GM19438 (cell line): ENCODE measurements at regions not wholly inside any gene's neighbourhood (a gene's known extent, or its start where the extent isn't known, plus 50 kb on each side); places are given as distances from the start of the nearest gene placed in this dataset.

ENCODE experiments used
- ATAC-seq: cut with Tn5 transposase; IDR thresholded peaks from one replicate; pipeline ENCODE4 v1.9.1; 2021; ENCODE audit warnings: low read depth; ENCODE audit not compliant: unreplicated experiment

GRCh38 chr12:84619053-84619571, 293.5 kb downstream of the SLC6A15 start:
- no peak for ATAC-seq

- ATAC-seq: no peak
Measured at GRCh38 chr12:84607170-84607819, 305.3 kb downstream of the SLC6A15 start.

GRCh38 chr12:84605983-84606382, 306.6 kb downstream of the SLC6A15 start:
- ATAC-seq: no peak

- no peak for ATAC-seq
Measured at GRCh38 chr12:84604551-84604950, 308.0 kb downstream of the SLC6A15 start.

- ATAC-seq: no peak
Measured at GRCh38 chr12:84603484-84604248, 308.9 kb downstream of the SLC6A15 start.

GRCh38 chr12:84601483-84601882, 311.1 kb downstream of the SLC6A15 start:
- no peak for ATAC-seq

- ATAC-seq: no peak
Measured at GRCh38 chr12:84599539-84599938, 313.1 kb downstream of the SLC6A15 start.

GRCh38 chr12:84596266-84596665, 316.3 kb downstream of the SLC6A15 start:
- ATAC-seq: no peak

GRCh38 chr12:84594157-84594556, 318.4 kb downstream of the SLC6A15 start:
- ATAC-seq: no peak

GRCh38 chr12:84585776-84586395, 326.7 kb downstream of the SLC6A15 start:
- no peak for ATAC-seq

- ATAC-seq: no peak
Measured at GRCh38 chr12:84572196-84572595, 340.4 kb downstream of the SLC6A15 start.

- ATAC-seq: no peak
Measured at GRCh38 chr12:84562331-84562730, 350.3 kb downstream of the SLC6A15 start.

GRCh38 chr12:84561351-84561750, 351.2 kb downstream of the SLC6A15 start:
- no peak for ATAC-seq

GRCh38 chr12:84554199-84554723, 358.3 kb downstream of the SLC6A15 start:
- ATAC-seq: no peak

GRCh38 chr12:84553331-84554117, 359.1 kb downstream of the SLC6A15 start:
- ATAC-seq: no peak

- ATAC-seq: no peak
Measured at GRCh38 chr12:84551373-84551772, 361.2 kb downstream of the SLC6A15 start.

GRCh38 chr12:84550518-84550917, 362.1 kb downstream of the SLC6A15 start:
- no peak for ATAC-seq

GRCh38 chr12:84542289-84542688, 370.3 kb downstream of the SLC6A15 start:
- ATAC-seq: no peak

- no peak for ATAC-seq
Measured at GRCh38 chr12:84537666-84538065, 374.9 kb downstream of the SLC6A15 start.

- no peak for ATAC-seq
Measured at GRCh38 chr12:84512751-84513150, 399.8 kb downstream of the SLC6A15 start.
